HCT116 (cell line): ENCODE measurements at regions not wholly inside any gene's neighbourhood (a gene's known extent, or its start where the extent isn't known, plus 50 kb on each side); places are given as distances from the start of the nearest gene placed in this dataset.

Source experiments
- ATAC-seq: fragments of 200-7000 bp; cut with Tn5 transposase; 2 replicates; pipeline ENCODE4 v1.9.1; 2020; ENCODE audit warnings: mild to moderate bottlenecking, moderate library complexity
- BruUV-seq: library from RNA; stranded (reverse); fragments of 400-500 nt; replicated peaks from 2 replicates; lab custom pipeline; 2021; lab: Mats Ljungman, UMichigan
- CTCF ChIA-PET: fragments of 300-600 bp; sonication (Branson Sonifier 250); formaldehyde crosslinking; loops from one replicate; lab custom pipeline; 2021; ENCODE audit warnings: antibody characterized with exemption; lab: Charles Lee
- POLR2A ChIA-PET: fragments of 300-600, 350-600 bp; sonication (Branson Sonifier 250); formaldehyde crosslinking; loops from one replicate; lab custom pipeline; 2021; ENCODE audit warnings: antibody characterized with exemption; lab: Charles Lee
- RAD21 ChIA-PET, 2 experiments: fragments of 300-600 bp; sonication (Branson Sonifier 250); formaldehyde crosslinking; loops; one replicate each; lab custom pipeline; 2023; ENCODE audit warnings: low total read pairs in 2 of 2; ENCODE audit not compliant: uncharacterized antibody in 2 of 2, unreplicated experiment in 2 of 2, low non-redundant PET in 1 of 2; lab: Charles Lee
- DNase-seq: peaks from one replicate; pipeline ENCODE4 v3.0.0-alpha.2; 2010; ENCODE audit warnings: low read depth, low spot score
- H2AFZ ChIP-seq: fragments of 200-600 bp; shearing (Covaris generic), sonication (generic); 2 replicates; pipeline ENCODE4 v1.6.1; 2017; ENCODE audit warnings: low read depth, mixed run types, mixed read lengths, antibody characterized with exemption, low read length; ENCODE audit not compliant: poor library complexity, severe bottlenecking
- H3K27ac ChIP-seq: 2 replicates; pipeline ENCODE4 v1.5.1; 2012; ENCODE audit warnings: low read depth, low read length
- H3K27me3 ChIP-seq: fragments of 200-600 bp; sonication (generic); 2 replicates; pipeline ENCODE4 v1.6.1; 2016; ENCODE audit warnings: mixed run types, low read length, mixed read lengths; ENCODE audit not compliant: insufficient read depth
- H3K36me3 ChIP-seq, 2 experiments: fragments of 200-500 bp in 1 of 2; fragments of 200-600 bp in 1 of 2; sonication (Bioruptor generic) in 1 of 2; sonication (generic) in 1 of 2; 2 replicates each; pipeline versions ENCODE4 v1.5.1 to v1.6.1; 2014 to 2016; ENCODE audit warnings: low read length in 2 of 2, inconsistent platforms in 1 of 2, mixed read lengths in 1 of 2, mixed run types in 1 of 2; ENCODE audit not compliant: insufficient read depth in 2 of 2, control insufficient read depth in 1 of 2
- H3K4me1 ChIP-seq, 2 experiments: fragments of 200-600 bp in 1 of 2; sonication (generic) in 1 of 2; 2 replicates each; pipeline versions ENCODE4 v1.5.1 to v1.6.1; 2012 to 2017; ENCODE audit warnings: low read length in 2 of 2, inconsistent platforms in 1 of 2, mild to moderate bottlenecking in 1 of 2, mixed read lengths in 1 of 2, mixed run types in 1 of 2, moderate library complexity in 1 of 2; ENCODE audit not compliant: insufficient read depth in 2 of 2, control insufficient read depth in 1 of 2
- H3K4me2 ChIP-seq: fragments of 200-600 bp; sonication (generic); 2 replicates; pipeline ENCODE4 v1.6.1; 2017; ENCODE audit warnings: mixed run types, low read length, mixed read lengths
- H3K4me3 ChIP-seq, 2 experiments: fragments of 200-600 bp in 1 of 2; sonication (generic) in 1 of 2; replicated peaks in 1 of 2; 2 replicates each; pipeline ENCODE4 v1.5.1; 2011 to 2016; ENCODE audit warnings: low read length in 2 of 2, control low read depth in 1 of 2, low read depth in 1 of 2, mild to moderate bottlenecking in 1 of 2, mixed read lengths in 1 of 2, mixed run types in 1 of 2
- H3K79me2 ChIP-seq: fragments of 200-600 bp; sonication (generic); 2 replicates; pipeline ENCODE4 v1.6.1; 2017; ENCODE audit warnings: mild to moderate bottlenecking, mixed run types, low read length, moderate library complexity, mixed read lengths; ENCODE audit not compliant: insufficient read depth
- H3K9ac ChIP-seq: fragments of 200-600 bp; sonication (generic); 2 replicates; pipeline ENCODE4 v1.6.1; 2016; ENCODE audit warnings: low read length, mixed read lengths
- H3K9me2 ChIP-seq: fragments of 200-600 bp; sonication (generic), shearing (Covaris generic); 2 replicates; pipeline ENCODE4 v1.6.1; 2017; ENCODE audit warnings: mixed run types, mild to moderate bottlenecking, moderate library complexity; ENCODE audit not compliant: insufficient read depth
- H3K9me3 ChIP-seq, 2 experiments: fragments of 200-500 bp in 1 of 2; fragments of 200-600 bp in 1 of 2; sonication (Bioruptor generic) in 1 of 2; sonication (generic) in 1 of 2; 2 replicates each; pipeline ENCODE4 v1.6.1; 2014 to 2017; ENCODE audit warnings: low read length in 2 of 2, mixed read lengths in 2 of 2, inconsistent platforms in 1 of 2, low read depth in 1 of 2, mild to moderate bottlenecking in 1 of 2, mixed run types in 1 of 2, moderate library complexity in 1 of 2; ENCODE audit not compliant: control insufficient read depth in 1 of 2, insufficient read depth in 1 of 2
- H4K20me1 ChIP-seq: fragments of 200-600 bp; sonication (generic), shearing (Covaris generic); 2 replicates; pipeline ENCODE4 v1.6.1; 2017; ENCODE audit warnings: mixed run types, mild to moderate bottlenecking, moderate library complexity; ENCODE audit not compliant: insufficient read depth
- CTCF ChIP-seq, 3 experiments: fragments of 200-600 bp in 1 of 3; sonication (generic) in 1 of 3; IDR thresholded peaks in 2 of 3; conservative IDR thresholded peaks in 1 of 3; 2 replicates each; pipeline ENCODE4 v1.5.1; 2012 to 2017; ENCODE audit warnings: low read depth in 2 of 3, low read length in 2 of 3, antibody characterized with exemption in 1 of 3, borderline replicate concordance in 1 of 3, control low read depth in 1 of 3, mild to moderate bottlenecking in 1 of 3, mixed read lengths in 1 of 3, mixed run types in 1 of 3, moderate library complexity in 1 of 3; ENCODE audit not compliant: insufficient read depth in 1 of 3
- ELF1 ChIP-seq: IDR thresholded peaks from 2 replicates; pipeline ENCODE4 v1.6.1; 2012; ENCODE audit warnings: low read depth, borderline replicate concordance
- POLR2A ChIP-seq: IDR thresholded peaks from 2 replicates; pipeline ENCODE4 v1.7.0; 2011; ENCODE audit warnings: borderline replicate concordance; ENCODE audit not compliant: insufficient read depth, insufficient read length; ENCODE audit errors: extremely low read depth
- RAD21 ChIP-seq: IDR thresholded peaks from 2 replicates; pipeline ENCODE4 v1.6.1; 2012; ENCODE audit warnings: low read depth, mild to moderate bottlenecking
- SP1 ChIP-seq: IDR thresholded peaks from 2 replicates; pipeline ENCODE4 v1.6.1; 2012; ENCODE audit warnings: low read depth
- SRF ChIP-seq: IDR thresholded peaks from 2 replicates; pipeline ENCODE4 v1.6.1; 2012; ENCODE audit warnings: low read depth
- ZFX ChIP-seq: fragments of 450-650 bp; IDR thresholded peaks from 2 replicates; pipeline ENCODE4 v1.6.1; 2017
- ZNF274 ChIP-seq: fragments of 200-500 bp; sonication (Bioruptor generic); IDR thresholded peaks from 2 replicates; pipeline ENCODE4 v1.6.1; 2014; ENCODE audit warnings: mild to moderate bottlenecking, low read depth, low read length, inconsistent platforms
- intact Hi-C: fragments of 100-400 bp; cut with micrococcal nuclease; formaldehyde crosslinking; loops from 2 replicates; pipeline ENCODE4 v1.10.0; 2022
- TF ChIP-seq, protein P1 (sequence below): IDR thresholded peaks from 2 replicates; pipeline ENCODE4 v1.6.1; 2012

- no peak for TF ChIP-seq CTCF (IDR thresholded peaks at IDR 0.05 in 2 of 3, conservative IDR thresholded peaks at IDR 0.05 in 1 of 3; ENCODE audit: borderline replicate concordance in 1 of 3, insufficient read depth in 1 of 3, low read depth in 2 of 3, low read length in 2 of 3)
These were observed 86.4 kb upstream of the PTPN1 start (continued) for GRCh38 chr20:50423758-50424157.

DNA sequence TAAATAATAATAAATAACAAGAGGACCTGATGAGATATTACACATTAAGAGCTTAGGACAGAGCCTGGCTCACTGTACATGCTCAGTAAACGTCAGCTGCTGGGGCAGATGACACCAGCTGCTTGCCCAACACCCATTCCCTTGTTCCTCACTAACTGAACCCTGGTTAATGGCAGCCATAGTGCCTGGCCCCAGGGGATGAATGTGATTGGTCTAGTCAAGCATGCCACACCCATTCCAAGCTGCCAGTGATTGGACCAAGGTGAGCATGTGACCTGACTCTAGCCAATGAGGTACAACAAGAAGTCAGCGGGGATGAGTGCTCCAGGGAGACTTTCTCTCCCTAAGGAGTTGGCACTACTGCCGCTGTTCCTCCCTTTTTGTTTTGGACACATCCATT is 85.1 kb upstream of the PTPN1 start:
- BruUV-seq, result no TSS peak
- H3K9me2 ChIP-seq, result no peaks in the 10 kb centered on the region
- H3K27ac ChIP-seq, result no peak overlapping the region
- ATAC-seq (peak; percentile 63), DNase-seq (peak; percentile 42)
- CTCF ChIA-PET, result no interaction called here
- no peak overlapping the region for H3K9ac ChIP-seq
- POLR2A ChIA-PET, result no interaction called here
- no peak overlapping the region for H2AFZ ChIP-seq
- no peaks in the 10 kb centered on the region for H3K36me3 ChIP-seq
- H4K20me1 ChIP-seq, result no peaks in the 10 kb centered on the region
- peaks cover 9 to 33% of the 10 kb centered on the region in 2 experiments; a peak in 3 of 4 replicates for H3K4me1 ChIP-seq
- no peaks in the 10 kb centered on the region for H3K79me2 ChIP-seq
- no peaks in the 10 kb centered on the region for H3K9me3 ChIP-seq
- intact Hi-C loops, result no loop called here
- no peak overlapping the region for H3K4me3 ChIP-seq
- RAD21 ChIA-PET, result no interaction called here
- no peak overlapping the region for H3K4me2 ChIP-seq
- TF ChIP-seq SRF (no peak), SP1 (0 out of 2 replicates have a peak, but pooled peaks have one; percentile 16)
- H3K27me3 ChIP-seq, result no peaks in the 10 kb centered on the region

DNA sequence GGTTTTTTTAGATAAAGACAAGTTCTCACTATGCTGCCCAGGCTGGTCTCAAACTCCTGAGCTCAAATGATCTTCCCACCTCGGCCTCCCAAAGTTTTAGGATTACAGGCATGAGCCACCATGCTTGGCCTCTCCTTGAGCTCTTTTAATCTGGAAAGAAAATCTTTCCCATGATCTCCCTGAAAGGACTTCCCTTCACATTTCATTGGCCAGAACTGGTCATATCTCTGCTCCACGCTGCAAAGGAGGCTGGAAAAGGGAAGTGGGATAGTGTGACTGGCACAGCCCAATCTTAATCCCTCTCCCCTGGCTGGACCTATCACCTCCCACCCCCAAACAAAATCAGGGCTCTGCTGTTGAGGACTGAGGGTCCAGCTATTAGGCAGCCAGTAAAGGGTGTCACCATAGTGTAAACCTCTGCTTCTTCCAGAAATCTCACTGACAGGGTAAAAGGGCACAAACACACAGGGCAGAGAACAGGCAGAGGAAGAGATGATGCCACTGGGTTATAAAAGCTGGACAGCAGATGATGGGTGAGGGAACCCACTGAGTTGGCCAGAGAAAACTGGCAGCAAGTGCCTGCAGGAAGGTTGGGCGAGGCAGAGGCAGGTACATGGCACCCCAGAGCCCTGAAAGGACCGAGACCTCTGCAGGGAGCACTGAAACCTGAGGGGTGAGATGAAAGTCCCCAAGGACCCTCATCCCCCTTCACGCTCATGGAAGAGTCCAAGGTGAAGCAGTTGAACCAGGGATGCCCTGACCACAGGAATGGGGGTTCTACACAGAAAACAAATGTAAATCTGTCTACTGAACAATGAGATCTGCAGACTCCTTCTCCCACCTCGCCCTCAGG is 83.1 kb upstream of the PTPN1 start:
- Histone ChIP-seq H2AFZ (peak overlapping the region; percentile 45), H4K20me1 (no peaks in the 10 kb centered on the region), H3K9me3 (no peaks in the 10 kb centered on the region), H3K36me3 (no peaks in the 10 kb centered on the region), H3K27ac (no peak overlapping the region), H3K9ac (no peak overlapping the region), H3K4me2 (no peak overlapping the region), H3K9me2 (no peaks in the 10 kb centered on the region), H3K27me3 (no peaks in the 10 kb centered on the region), H3K79me2 (no peaks in the 10 kb centered on the region), H3K4me3 (no peak overlapping the region), H3K4me1 (peaks cover 9 to 33% of the 10 kb centered on the region in 2 experiments; a peak in 3 of 4 replicates)
- RAD21 ChIA-PET, result no interaction called here
- TF ChIP-seq ZNF274 (no peak), ELF1 (no peak), RAD21 (no peak), ZFX (no peak), SRF (no peak), CTCF (IDR thresholded peaks at IDR 0.05 in 2 of 3, conservative IDR thresholded peaks at IDR 0.05 in 1 of 3; ENCODE audit: borderline replicate concordance in 1 of 3, insufficient read depth in 1 of 3, low read depth in 2 of 3, low read length in 2 of 3) (no peak), POLR2A (no peak)
- TF ChIP-seq, protein P1, sequence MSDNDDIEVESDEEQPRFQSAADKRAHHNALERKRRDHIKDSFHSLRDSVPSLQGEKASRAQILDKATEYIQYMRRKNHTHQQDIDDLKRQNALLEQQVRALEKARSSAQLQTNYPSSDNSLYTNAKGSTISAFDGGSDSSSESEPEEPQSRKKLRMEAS, result no peak
- DNase-seq (no peak), ATAC-seq (no peak)
- POLR2A ChIA-PET, result no interaction called here
- no TSS peak for BruUV-seq
- intact Hi-C loops, result no loop called here
- CTCF ChIA-PET, result no interaction called here
